ENCODE measurements at regions not wholly inside any gene's neighbourhood (a gene's known extent, or its start where the extent isn't known, plus 50 kb on each side); places are given as distances from the start of the nearest gene placed in this dataset.
"Not testable (repeated sequence)": the region's sequence is repeated elsewhere in the genome, so short reads cannot be mapped to it uniquely, and the experiment has no call there.

DNA sequence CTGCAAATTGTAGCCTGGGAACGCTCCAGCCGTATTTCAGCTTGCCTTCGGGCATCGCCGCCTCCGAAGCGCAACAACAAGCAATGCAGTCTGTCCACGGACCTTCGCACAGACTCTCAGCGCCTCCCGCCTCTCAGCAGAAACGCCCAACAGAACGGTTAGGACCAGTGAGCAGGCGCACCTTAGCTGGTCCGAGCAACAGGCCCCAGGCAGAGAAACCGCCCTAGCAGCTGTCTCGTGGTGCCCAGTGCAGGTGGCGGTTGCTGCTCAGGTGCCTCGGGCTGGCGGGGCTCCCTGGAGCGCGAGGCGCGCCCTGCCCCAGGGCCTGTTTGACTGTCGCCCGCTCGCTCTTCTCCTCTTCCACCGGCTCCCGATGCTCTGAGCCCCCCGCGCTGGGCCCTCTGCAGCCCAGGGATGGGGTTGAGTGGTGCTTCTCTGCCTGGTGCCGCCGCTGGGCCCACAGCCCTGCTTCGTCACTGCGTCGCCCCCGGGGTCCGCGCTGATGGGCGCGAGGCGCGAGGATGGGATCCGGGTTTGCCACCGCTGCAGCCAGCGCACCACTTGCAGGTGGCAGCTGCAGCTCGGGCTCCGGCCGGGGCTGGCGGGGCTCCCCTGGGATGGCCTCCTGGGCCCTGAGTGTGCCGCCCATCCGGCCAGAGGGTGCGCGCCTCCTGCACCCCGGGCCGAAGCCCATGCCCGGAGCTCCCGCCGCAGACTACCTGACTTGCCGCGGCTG lies 268.4 kb upstream of the FRG2C start:
- no peak for DNase-seq

DNA sequence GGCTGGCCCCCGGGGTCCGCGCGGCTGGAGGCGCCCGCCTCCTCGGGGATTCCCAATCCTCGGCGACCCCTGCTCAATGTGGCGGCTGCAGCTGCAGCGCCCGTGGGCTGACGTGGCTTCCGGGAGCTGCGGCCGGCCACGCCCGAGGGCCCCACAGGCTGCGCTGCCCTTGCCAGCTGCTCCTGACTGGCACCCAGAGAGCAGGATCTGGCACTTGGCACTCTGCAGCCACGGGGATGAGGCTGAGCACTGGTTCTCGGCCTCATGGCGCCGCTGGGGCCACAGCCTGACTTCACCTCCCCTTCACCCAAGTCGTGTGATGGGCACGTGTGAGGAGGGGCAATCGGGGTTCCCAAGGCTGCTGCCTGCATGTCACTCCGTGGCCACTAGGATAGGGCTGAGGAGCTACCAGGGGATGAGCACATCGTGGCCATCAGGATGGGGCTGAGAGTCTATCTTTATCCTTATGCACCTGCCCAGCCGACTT lies 267.8 kb upstream of the FRG2C start:
- DNase-seq = no peak

DNA sequence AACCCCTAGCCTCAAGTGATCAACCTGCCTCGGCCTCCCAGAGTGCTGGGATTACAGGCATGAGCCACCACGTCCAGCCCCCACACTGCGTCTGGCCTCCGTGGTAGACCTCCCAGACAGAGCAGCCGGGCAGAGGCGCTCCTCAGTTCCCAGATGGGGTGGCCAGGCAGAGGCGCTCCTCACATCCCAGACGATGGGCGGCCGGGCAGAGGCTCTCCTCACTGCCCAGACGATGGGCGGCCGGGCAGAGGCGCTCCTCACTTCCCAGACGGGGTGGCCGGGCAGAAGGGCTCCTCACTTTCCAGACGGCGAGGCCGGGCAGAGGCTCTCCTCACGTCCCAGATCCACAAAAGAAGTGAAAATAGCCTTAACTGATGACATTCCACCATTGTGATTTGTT lies 266.6 kb upstream of the FRG2C start:
- not testable (repeated sequence) for DNase-seq

DNA sequence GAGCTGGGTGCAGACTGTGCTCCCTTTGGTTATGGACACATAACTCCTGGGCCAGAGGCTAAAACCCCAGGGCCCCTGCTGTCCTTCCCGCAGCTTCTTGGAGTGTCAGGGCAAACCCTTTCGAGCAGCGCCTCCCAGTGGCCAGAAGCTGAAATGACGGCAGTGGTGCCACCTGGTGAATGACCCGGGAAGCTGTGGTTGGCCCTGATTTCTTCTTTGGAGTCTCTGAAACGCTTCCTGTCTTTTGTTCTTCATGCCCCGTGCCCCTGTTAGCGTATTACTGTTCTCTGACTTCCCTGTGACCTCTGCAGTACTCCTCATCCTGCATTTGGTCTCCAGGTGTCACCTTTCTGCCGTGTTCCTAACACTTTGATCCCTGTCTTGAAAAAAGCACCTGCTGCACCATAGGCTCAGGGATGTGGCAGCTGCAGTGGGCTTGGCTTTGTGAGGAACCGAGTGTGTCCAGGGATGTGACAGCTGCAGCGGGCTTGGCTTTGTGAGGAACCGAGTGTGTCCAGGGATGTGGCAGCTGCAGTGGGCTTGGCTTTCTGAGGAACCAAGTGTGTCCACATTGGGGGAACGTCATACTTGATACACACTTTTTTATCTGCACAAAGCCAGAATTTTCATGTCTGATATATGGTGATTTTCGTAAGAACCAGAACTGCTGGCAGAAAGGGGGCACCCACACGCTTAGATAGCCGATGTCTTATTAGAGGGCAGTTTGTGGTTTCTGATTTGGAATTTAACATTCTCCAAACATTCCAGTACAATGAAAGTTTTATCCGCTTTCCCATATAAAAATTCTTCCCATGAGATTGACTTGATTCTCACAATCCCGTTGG lies 241.8 kb upstream of the FRG2C start:
- DNase-seq = not testable (repeated sequence)

DNA sequence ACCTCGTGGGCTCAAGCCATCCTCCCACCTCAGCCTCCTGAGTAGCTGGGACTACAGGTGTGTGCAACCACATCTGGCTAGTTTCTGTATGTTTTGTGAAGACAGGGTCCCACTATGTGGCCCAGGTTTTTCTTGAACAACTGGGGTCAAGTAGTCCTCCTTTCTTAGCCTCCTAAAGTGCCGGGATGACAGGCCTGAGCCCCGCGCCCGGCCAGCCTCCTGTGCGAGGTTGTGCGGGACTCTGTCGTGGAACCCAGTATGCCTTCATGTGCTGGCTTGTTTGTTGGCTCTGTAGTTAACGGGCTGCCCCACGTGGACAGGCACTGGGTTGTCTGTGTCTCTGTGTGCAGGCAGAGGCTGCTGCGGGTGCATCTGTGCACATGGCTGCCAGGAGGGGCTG lies 238.7 kb upstream of the FRG2C start:
- not testable (repeated sequence) for DNase-seq

DNA sequence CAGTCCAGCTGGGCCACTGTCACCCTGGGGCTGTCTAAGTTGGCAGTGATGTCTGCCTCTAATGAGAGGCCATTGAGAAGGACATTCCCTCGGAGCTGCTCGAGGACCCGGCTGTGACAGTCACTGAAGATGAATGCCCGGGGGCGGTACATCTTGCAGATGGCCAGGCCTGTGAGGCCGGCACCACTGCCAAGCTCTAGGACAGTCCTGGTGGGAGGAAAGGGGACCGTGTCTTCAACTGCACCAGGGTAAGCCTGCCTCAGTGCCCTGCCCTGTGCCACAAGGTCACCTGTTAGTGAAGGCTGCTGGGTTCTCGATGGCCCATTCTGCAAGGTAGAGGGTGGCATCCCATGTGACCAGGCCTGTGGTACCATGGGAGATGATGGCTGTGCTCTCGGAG lies 236.6 kb upstream of the FRG2C start:
- not testable (repeated sequence) for DNase-seq

DNA sequence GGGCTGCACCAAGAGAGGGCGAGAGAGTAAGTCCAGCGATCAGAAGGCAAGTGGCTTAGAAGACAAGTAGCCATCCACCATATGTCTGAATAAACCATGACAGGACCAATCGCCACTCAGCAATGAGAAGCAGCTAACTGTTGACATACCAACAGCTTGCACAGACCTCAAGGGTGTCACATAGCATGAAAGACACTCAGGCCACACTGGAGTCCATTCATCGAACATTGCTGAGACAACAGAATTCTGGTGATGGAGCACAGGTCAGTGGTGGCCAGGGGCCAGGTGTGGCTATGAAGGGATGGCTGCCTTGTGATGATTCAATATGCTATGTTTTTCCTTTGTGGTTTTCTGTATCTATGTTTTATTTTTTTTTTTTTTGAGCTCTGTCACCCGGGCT lies 236.2 kb upstream of the FRG2C start:
- peak; percentile 18 for DNase-seq

DNA sequence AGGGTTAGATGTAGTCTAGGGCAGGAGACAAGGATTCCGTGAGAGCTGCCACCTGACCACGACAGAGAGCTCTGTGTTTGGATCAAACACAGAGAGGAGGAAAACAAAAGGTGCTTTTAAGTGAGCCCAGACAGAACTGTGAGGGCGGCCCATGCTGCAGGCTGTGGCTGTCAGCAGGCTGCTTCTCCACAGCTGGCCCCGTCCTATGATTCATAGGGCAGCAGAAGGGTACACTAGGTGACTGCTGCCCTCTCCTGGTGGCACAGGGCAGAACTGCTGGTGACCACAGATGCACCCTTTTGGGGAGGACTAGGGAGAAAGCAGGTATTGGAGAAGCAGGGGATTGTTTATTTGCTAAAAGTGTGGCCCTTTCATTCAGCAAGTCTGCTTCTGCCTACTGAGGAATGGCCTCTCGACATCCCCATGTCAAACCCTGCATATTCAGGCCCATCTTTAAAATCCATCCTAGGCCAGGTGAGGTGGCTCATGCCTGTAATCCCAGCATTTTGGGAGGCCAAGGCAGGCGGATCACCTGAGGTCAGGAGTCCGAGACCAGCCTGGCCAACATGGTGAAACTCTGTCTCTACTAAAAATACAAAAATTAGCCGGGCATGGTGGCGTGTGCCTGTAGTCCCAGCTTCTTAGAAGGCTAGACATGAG lies 234.4 kb upstream of the FRG2C start:
- DNase-seq = peak; percentile 71

DNA sequence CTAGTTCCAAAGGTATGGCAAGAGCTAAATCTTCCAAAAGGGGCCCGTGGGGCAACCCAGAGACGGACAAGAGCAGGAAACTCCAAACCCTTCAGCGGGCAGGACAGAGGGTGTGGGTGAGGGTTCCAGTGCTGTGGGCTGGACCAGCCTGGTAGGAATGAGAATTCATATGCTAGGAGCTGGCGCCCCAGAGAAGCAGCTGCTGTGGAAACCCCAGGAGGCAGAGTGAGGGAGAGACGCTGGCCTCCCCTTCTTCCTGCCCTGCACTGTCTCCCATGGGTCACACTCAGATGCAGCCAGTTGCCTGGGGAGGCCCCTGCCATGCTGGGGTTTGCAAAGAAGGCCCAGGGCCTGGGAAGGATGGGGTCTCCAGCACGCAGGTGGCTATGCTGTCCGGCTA lies 233.7 kb upstream of the FRG2C start:
- not testable (repeated sequence) for DNase-seq

DNA sequence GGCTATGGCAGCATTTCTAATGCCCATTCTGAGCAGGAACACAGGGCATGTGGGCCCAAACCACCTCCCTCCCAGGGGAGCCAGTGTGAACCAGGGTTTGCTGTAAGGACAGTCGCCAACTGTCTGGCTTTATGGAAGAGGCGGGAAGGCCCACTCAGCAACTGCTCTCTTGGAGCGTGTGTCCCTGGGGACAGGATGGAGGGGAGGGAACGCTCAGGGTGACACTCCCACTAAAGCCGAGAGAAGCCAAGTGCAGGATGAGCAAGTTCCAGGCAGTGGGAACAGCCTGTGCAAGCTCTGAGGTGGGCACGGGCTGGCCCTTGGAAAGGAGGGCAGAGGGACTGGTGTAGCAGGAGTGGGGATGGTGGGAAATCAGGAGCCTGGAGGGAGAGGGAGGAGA lies 233.0 kb upstream of the FRG2C start:
- DNase-seq = not testable (repeated sequence)

DNA sequence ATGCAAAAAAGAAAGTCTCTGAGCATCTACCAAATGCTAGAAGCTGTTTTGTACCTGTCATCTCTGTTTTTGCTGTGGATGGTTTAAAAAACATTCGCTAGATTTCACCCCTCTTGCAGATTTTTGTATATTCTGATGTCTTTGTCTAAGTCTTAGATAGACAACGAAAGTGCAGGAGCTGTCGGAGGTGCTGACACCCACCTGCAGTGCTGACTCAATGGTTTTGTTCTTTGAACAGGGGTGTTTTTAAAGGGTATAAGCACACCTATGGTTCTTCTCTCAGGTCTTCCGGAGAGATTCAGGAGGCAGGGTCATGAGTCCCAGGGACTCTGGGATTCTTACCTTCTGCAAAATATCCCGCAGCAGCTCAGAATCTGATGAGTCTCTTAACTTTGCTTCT lies 231.7 kb upstream of the FRG2C start:
- not testable (repeated sequence) for DNase-seq

DNA sequence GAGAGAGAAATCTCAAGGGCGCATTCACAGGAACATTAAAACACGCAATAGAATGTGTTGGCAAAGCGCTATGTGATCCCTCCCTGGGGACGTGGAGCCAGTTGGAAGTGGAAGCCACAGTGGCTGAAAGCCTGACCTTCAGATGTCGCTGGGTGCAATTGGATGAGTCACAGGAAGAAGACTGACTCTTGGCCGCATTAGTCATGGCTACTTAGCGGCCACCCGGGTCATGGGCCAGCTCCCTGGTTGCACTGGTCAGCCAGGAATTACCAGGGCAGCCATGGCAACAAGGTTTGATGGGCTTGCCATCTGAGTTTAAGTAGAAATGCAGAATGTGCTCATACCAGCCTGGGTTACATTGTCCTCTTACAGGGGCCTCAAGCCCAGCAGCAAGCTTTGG lies 231.2 kb upstream of the FRG2C start:
- peak; percentile 84 for DNase-seq

DNA sequence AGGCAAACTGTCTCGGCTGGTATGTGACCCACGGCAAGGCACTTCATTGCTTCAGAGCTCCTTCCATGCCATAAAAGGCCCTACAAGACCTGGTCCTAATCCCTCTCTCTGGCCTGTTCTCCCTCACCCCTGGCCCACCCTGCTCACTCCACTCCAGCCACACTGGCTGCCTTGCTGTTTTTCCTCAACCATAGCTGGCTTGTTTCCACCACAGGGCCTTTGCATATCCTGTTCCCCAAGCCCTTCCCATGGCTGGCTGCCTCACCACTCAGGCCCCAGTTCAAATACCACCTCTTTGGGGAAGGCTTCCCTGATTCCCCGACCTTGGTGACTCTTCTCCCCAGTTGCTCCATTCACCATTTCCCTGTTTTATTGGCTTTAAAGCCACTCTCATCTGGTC lies 230.8 kb upstream of the FRG2C start:
- not testable (repeated sequence) for DNase-seq

DNA sequence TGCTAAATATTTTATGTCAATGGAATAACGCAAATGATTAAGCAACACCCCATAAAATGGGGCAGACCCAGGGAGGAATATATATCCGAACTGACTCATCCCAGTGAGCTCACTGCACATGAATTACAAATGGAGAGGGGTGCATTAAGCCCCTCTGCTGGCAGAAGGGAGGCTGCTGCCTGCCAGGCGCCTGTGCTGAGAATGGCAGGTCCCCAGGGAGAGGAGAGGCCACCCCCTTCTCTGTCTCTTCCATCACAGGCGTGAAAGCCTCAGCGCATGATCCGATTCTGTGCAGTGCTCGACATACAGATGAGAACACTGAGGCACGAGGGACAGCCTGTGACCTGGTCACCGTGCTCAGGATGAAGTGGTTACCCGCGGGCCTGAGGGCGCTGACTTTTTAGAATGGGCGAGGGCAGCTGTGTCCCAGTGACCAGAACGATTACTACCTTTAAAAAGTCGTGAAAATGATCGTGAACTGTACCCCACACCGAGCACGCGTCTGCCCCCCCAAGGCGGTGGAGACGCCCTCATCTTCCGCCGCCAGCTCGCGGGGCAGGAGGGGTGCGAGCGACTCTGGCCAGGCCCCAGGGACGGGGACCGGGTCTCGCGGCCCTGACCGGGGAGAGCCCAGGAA lies 229.7 kb upstream of the FRG2C start:
- peak; percentile 86 for DNase-seq

DNA sequence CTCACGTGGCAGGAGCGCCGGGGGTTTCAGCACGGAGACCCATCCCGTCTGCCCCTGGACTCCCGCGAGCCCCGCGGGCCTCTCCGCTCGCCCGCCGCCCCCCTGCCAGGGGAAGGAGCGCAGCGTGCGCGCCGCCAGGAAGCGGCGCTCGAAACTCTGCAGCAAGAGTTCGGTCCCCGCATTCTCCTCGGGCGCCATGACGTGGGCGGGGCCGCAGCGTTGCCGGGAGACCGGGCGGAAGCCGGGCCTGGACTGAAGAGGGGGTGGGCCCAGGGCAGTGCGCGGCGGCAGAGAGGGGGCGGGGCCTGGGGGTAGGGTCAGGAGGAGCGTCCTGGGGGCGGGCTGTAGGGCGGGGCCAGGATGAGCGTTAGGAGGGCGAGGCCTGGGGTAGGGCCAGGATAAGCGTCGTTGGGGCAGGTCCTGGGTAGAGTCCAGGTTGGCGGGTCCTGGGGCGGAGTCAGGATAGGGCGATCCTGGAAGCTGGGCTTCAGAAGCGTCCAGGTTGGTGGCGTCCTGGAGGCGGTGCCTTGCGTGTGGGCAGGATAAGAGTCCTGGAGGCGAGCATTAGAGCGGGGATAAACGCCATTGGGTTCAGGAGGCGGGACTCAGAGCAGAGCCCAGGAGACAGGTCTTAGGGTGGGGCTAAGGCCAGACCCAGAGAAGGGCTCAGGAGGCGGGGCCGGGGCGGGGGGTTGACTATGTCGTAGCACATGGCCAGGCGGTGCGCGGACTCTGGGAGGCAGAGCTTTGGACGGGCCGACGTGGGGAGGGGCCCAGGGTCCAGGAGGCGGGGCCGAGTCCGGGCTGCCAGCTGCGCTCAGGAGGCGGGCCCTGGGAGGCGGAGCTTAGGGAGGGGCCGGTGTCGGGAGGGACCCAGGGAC lies 229.0 kb upstream of the FRG2C start:
- DNase-seq = peak; percentile 98

DNA sequence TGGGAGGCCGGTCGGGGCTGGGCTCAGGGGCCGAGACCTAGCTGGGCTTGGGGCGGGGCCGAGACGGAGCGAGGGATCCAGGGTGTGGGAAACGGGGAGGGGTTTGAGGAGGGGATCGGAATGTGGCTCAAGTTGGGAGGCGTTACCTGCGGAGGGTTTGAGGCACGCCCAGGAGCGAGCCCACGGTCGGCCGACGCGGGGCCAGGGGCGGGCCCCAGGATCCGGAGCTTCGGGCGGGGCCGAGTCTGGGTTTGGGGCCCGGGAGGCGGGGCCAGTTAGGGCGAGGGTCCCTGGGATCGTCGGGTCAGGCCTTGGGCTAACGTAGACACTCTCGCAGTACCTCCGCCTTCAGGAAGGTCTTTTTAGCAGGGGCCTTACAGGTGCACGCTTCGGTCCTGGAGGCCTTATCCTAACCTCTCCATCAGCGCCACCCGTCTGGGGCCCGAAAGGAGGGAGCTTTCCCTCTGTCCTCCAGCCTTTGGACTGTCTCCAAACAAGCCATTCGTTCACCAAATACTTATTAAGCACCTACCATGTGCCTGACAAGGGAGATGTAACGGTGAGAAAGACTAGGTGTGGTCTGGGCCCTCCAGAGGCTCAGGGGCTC lies 228.2 kb upstream of the FRG2C start:
- DNase-seq = peak; percentile 12

DNA sequence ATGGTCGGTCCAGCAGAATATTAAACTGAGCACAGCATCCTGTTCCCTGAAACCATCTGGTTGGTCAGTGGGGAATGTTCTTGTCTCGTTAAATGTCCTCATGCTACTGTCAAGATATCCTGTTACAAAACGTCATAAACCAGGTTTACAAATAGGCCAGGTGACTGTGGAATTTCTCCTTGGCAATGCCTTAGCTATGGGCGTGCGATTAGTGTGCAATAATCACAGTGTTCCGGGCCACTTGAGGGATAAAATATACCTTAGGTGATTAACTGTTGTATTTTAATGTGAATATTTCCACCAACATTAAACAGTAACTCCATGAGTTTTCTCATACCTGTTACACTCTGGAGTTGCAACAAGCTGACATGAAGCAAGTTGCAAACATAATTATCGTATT lies 223.1 kb upstream of the FRG2C start:
- not testable (repeated sequence) for DNase-seq

DNA sequence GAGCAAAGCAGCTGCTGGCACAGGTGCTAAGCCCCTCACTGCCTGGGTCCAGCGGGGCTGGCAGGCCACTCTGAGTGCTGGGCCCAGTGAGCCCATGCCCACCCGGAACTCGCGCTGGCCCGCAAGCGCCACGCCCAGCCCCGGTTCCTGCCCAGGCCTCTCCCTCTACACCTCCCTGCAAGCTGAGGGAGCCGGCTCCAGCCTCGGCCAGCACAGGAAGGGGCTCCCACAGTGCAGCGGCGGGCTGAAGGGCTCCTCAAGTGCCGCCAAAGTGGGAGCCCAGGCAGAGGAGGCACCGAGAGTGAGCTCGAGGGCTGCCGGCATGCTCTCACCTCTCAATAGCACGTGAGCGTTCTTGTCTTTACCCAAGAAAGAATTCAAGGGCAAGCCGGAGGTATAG lies 219.5 kb upstream of the FRG2C start:
- not testable (repeated sequence) for DNase-seq

DNA sequence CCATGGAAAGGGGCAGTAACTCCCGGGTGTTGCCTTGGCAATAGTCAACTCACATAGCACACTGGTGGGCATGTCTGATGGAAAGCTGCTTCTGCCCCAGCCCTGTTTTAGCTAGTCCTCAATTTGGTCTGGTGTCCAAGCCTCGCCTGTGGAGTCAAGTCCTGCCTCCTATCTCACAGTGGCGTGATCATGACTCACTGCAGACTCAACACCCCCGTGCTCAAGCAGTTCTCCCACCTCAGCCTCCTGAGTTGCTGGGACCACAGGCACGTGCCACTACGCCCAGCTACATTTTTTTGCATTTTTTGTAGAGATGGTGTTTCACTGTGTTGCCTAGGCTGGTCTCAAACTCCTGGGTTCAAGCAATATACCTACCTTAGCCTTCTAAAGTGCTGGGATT lies 218.9 kb upstream of the FRG2C start:
- DNase-seq = not testable (repeated sequence)

DNA sequence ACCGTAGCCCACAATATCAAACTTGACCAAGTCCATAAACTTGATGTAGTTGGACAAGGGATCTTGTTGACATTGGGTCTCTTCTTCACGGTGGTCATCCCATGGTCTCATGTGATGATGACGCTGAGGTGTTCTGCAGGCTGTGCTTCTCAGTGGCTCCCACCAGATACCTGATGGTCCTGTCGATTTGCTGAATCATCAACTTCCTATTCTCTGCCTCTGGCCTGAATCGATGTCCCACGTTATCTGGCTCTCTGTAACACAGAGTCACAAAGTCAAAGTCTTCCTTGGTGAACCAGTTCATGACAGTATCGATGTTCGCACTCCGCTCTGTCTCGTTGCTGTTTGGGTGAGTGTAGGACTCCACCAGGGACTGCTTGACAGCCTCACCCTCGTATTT lies 217.2 kb upstream of the FRG2C start:
- not testable (repeated sequence) for DNase-seq

DNA sequence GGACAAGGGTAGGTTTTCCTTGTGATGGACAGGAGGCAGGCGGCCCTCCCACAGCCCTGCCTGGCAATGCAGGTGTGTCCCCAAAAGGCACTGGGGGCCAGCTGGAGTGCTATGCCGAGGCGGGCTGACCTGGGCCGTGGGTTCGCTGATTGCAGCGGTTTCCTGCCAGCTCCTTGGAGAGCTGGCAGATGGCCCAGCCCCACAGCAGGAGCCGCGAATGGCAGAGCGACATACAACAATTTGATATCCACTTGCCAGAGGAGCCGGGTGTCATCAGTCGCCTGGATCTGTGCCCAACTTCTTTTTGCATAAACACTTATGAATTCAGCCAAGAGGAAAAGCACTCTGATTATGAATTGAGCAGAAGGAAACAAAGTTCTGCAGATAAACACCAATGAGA lies 210.8 kb upstream of the FRG2C start:
- DNase-seq = not testable (repeated sequence)
